GM18505 (cell line): ENCODE measurements at regions not wholly inside any gene's neighbourhood (a gene's known extent, or its start where the extent isn't known, plus 50 kb on each side); places are given as distances from the start of the nearest gene placed in this dataset.

Source experiments
- ATAC-seq: cut with Tn5 transposase; IDR thresholded peaks from one replicate; pipeline ENCODE4 v1.9.1; 2021; ENCODE audit not compliant: unreplicated experiment
- POLR2A ChIP-seq: IDR thresholded peaks from 4 replicates; pipeline ENCODE4 v1.6.1; 2011; ENCODE audit warnings: borderline replicate concordance; ENCODE audit not compliant: insufficient read depth, insufficient read length; ENCODE audit errors: extremely low read depth

- TF ChIP-seq POLR2A: no peak
- ATAC-seq: no peak
Measured at GRCh38 chr2:180661686-180662030, 318.7 kb upstream of the UBE2E3 start.

DNA sequence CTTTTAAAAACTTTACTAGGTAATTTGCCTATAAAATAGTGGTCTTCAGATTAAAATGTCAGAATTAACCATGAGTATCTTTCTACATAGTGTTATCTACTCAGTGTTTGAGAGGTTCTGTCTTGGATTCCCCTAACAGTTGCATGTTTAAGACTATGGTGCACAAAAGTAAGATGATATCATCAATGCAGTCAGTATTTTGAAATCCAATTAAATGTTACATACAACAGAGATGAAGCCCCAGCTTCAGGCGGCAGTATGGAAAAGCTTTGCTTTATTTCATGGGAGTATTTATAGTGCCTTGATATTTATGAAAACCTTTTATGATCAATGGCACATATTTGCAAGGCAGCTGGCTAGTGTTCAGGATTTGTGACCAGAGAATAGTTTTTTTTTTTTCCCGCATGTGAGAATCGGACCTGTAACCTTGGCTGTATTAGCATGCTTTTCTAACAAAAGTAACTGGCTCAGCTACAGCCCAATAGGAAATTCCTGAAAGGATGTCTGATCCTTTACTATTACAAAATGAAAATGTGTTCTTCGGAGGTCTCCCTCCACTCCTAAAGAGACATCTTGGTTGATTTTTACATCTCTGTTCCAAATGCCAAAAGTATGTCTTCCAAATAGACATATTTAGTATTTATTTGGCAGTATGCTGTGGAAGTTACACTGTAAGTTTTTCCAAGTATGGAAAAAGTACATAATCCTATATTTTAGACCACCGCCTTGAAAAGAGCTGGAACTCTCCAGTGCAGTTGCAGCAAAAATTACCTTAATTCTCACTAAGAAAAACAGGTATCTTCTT lies 319.3 kb upstream of the UBE2E3 start:
- ATAC-seq: no peak
- no peak for TF ChIP-seq POLR2A

DNA sequence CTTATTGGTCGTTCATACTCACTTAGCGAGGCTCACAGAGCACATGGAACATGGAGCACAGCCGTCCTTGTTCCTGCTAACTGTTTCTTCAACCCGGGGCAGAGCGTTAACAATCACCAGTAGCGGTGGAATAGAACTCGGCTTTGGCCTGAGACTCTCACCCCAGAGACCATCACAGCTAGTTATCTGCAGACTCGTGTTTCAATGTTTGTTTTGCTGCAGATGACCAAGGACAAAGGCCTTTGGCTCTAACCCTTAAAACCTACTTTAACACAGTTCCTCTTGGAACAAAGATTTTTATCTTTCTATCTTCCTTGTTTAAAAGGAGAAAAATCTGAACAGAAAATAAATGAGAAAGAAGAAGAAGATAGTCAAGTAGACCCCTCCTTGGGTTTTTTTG lies 320.2 kb upstream of the UBE2E3 start:
- no peak for TF ChIP-seq POLR2A
- ATAC-seq: no peak

DNA sequence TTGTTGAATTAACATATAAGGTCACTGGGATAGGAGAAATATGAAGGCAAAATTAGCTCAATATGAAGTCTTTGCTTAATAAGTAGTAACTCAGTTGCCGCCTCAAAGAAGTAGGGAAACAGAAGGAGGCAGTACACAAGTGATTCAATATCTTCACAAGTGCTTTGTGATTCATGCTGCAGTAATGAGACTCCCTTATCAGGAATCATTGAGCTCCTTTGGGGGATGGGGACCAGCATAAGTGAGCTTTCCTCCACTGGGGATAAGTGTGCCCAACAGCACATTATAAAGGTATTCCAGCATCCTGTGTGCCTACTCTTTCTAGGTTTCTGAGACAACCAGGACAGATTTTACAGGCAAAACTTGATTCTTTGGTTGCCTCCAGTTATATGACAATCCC lies 323.4 kb upstream of the UBE2E3 start:
- TF ChIP-seq POLR2A: no peak
- no peak for ATAC-seq

- ATAC-seq: no peak
- no peak for TF ChIP-seq POLR2A
Measured at GRCh38 chr2:180656455-180656847, 324.0 kb upstream of the UBE2E3 start.

DNA sequence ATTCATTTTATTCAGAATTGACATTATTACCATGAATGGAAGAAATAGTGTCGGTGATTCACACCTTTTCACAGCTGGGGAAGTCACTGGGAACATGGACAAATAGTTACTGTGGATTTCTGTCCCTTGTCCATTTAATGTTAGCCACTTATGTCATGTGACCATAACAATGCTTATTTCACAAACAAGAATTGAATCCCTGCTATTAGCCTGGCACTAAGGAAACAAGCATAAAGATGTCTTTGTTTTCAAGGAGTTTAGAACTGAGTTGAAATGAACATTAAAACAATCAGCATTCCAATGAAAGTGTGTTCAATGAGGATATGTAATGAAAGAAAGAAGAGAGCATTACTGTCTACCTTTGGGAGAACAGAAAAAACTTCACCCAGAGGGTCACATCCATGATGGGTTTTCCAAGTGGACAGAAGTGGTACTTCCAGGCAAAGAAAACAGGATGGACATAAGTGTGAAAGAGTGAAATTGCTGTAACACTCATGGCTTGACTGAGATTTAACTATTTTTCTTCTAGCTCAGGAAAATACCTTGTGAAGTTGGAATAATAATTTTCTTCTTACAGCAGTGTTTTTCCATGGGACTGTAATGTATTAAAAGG lies 324.5 kb upstream of the UBE2E3 start:
- TF ChIP-seq POLR2A: no peak
- ATAC-seq: no peak

DNA sequence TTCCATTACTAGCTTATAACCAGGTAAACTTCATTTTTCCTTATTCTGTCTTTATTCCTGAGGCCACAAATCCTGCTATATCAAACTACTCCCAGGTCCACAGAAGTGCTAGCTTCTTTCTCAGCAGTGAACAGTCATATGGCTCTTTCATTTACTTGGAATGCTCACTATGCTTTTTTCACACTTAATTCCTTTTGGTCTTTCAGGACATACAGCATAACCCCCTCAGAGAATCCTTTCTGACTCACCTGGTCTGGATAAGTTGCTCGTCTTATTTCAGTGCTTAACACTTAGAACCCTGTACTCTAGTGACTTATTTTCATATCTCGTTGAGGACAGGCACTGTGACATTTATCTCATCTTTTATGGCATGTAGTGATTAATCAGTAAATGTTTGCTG lies 325.0 kb upstream of the UBE2E3 start:
- ATAC-seq: no peak
- no peak for TF ChIP-seq POLR2A

- no peak for TF ChIP-seq POLR2A
- ATAC-seq: no peak
Measured at GRCh38 chr2:180653481-180653880, 326.9 kb upstream of the UBE2E3 start.

DNA sequence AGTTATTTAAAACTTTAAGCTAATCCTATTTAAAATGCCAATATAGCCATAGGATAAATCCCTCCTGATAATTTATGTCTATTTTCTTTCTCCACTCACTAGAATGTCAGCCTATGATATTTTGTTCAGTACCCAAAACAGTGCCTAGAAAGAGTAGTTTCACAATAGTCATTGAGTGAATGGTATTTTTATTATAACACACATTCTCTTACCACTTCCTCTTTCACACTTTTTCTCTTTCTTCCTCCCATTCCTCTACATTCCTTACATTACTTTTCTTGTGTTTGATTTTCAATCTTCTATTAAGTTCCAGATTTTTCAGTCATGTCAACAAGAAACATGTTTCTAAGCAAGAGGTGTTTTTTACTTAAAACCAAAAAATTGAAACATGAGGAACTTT lies 327.6 kb upstream of the UBE2E3 start:
- no peak for ATAC-seq

DNA sequence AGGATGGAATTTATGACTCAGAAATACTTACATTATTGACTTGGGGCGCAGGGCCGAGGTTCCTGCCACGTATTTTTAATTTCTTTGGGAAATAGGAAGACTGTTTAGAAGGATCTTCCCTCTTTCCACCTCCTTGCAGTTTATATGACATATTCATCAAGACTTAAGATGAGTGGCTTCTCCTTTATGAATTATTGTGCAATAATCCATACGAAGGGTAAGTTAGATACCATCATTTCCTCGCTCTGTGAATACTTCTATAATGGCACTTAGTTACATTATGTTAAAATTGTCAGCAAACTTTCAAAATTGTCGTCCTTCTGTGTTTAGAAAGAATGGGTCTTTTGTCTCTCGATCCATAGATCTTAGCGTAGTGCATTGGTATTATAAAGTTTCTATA lies 328.8 kb upstream of the UBE2E3 start:
- no peak for ATAC-seq
- TF ChIP-seq POLR2A: no peak

More for the DNA sequence above, 327.6 kb upstream of the UBE2E3 start:
- no peak for TF ChIP-seq POLR2A

DNA sequence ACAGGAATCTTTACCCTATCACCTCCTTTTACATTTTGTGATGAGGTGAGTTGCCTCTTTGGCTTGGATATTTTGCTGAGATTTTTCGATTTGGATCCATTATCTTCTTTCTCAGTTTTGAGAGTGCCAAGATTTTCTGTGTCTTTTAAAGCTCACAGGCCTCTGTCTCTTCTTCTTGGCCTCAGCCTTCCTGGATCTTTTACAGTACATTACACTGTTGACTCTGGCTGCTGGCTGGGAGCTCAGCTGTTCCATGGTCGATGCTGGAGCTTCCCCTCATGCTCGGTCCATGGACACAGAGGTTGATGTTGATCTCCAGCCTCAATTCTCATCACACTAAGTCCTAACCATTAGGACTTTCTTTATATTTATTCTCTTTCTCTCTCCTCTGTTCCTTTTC lies 332.8 kb upstream of the UBE2E3 start:
- no peak for ATAC-seq
- no peak for TF ChIP-seq POLR2A

DNA sequence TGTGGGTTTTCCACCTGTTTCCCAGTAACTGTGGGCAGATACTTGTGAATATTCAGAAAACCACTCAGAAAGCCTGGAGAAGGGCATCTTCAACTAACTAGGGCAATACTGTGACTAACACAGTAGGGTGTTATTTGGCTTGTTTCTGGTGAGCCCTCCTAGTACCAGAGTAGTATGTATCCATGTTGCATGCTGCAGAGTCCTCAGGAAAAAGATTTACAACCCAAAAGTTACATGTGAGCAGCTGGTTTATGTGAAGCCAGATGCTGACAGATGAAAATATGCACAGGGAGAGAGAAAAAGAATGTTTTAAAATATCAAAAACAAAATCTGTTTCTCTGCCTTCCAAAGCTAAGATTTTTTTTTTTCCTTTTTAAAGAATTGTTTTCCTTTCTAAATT lies 333.2 kb upstream of the UBE2E3 start:
- no peak for ATAC-seq
- no peak for TF ChIP-seq POLR2A

- TF ChIP-seq POLR2A: no peak
- ATAC-seq: no peak
Measured at GRCh38 chr2:180646756-180647155, 333.6 kb upstream of the UBE2E3 start.

DNA sequence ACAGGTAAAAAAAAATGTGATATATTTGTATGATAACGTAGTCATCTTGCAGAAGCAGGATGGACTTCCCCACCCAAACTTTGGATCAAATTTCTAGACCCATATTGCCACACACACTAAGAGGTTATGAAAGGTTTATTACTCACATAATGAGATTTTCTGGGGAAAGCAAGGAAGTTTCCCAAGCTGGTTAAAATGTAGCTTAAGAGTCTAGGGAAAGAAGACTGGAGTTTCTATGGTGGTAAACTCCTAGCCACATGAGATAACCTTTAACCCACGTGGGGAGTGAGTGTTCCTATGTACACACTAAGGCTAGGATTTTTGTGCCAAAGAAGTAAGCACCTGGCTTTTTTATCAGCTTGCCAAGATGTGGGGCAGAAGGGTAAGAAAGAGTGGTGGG lies 335.7 kb upstream of the UBE2E3 start:
- no peak for ATAC-seq

DNA sequence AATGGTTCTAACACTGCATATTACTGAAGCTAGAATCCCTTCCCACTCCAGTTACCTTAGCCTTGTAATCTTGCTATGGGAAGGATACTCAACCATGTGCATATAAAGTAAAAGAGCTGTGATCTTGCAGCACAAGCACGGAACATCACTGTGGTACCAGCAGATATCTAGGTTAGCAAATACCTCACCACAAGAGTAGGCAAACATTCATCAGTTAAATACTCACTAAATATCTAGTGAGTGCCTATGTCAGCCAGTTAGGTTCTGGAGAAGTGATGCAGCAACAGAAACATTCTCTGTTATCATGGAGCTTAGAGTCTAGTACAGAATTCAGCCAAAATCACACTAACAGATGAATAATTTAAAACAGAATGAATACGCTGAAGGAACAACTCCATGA lies 349.6 kb upstream of the UBE2E3 start:
- no peak for ATAC-seq
- no peak for TF ChIP-seq POLR2A

More for the DNA sequence above, 335.7 kb upstream of the UBE2E3 start:
- no peak for TF ChIP-seq POLR2A

DNA sequence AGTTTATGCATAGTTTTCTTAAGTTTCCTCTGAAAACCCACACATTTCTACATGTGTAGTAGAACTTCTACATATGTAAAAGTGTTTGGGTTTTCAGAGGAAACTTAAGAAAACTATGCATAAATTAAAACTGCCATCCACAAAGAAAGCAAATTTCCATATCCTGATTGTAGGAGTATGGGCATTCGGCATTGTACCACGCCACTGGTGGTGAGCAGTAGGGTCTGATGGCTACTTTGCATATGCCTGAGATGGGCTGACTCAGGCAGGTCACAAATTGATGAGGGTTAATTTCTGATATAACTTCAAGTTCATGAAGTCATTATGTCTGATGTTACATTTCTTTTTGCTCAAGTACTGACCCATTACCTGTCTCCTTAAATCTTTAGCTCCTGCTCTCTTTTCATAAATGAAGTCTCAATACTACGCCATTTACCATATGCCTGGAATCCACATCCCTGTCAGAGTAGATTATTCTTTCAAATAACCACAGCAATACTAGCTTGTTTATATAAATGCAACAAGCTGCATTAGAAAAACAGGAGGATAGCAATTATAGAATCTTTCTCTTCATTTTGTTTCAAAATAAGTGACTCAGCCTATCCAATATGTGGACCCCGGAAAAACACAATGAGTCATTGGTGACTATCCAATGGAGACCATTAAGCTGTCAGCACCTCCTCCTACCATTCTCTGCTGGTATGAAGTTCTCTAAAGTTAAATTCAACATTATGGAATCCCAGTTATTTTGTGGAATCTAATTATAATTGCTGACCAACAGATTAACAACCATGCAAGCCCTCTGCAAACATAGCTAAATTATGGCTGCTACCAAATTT lies 355.2 kb upstream of the UBE2E3 start:
- ATAC-seq: no peak
- no peak for TF ChIP-seq POLR2A
